Ectodermal cell (in vitro differentiated cells): ENCODE measurements at regions not wholly inside any gene's neighbourhood (a gene's known extent, or its start where the extent isn't known, plus 50 kb on each side); places are given as distances from the start of the nearest gene placed in this dataset.

ENCODE experiments used
- H3K27ac ChIP-seq: 2 replicates; pipeline ENCODE4 v1.7.0; 2013; ENCODE audit warnings: mild to moderate bottlenecking, low read depth, low read length; ENCODE audit not compliant: insufficient read depth, poor library complexity, severe bottlenecking
- H3K27me3 ChIP-seq: 2 replicates; pipeline ENCODE4 v1.7.0; 2013; ENCODE audit warnings: mild to moderate bottlenecking, low read length; ENCODE audit not compliant: insufficient read depth, control insufficient read depth, poor library complexity, severe bottlenecking
- H3K36me3 ChIP-seq: one replicate; pipeline ENCODE4 v1.7.0; 2013; ENCODE audit warnings: low read length; ENCODE audit not compliant: control insufficient read depth, insufficient read depth
- H3K4me1 ChIP-seq: one replicate; pipeline ENCODE4 v1.7.0; 2013; ENCODE audit warnings: low read length; ENCODE audit not compliant: control insufficient read depth, insufficient read depth
- H3K4me3 ChIP-seq: 2 replicates; pipeline ENCODE4 v1.7.0; 2013; ENCODE audit warnings: low read depth, low read length, control low read depth; ENCODE audit not compliant: insufficient read depth
- H3K9me3 ChIP-seq: 2 replicates; pipeline ENCODE4 v1.7.0; 2013; ENCODE audit warnings: mild to moderate bottlenecking, low read length, moderate library complexity; ENCODE audit not compliant: control insufficient read depth
- WGBS, 2 experiments: methylation state at CpG; one replicate each; pipeline ENCODE4 v1.1.7; 2013; ENCODE audit warnings: missing lambda C conversion rate in 2 of 2; 5-methylcytosine and 5-hydroxymethylcytosine counted together

DNA sequence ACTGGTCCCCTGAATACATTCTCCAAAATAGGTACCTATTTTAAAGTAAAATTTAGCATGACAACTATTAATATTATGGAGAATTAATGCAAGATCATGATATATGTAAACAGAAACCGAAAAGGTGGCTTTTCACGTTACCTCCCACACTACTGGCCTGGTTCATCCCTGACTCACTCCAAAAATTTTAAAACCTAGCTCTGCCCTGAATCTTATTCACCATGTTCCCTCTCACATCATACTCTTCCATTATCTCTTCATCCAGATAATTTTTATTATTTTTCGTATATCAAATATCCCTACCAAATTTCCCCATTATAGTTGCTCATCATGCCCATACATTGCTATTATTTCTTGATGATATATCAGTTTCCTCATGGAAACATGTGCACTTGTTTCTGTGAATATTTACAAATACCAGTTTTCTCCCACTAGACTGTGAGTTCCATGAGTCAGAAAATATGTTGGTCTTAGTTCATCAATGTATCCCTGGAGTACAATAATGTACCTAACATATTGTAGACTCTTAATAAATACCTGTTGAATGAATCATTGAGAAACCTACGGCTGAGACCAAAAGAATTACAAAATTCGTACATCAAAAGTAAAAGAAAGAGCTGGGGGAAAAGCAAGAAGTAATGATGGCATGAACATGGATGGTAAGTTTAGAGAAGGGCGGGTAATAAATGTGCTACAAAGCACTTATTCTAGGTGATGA, 360.1 kb upstream of the CHAC2 start:
- WGBS, 2 experiments: 94 to 97% methylated on average over 5 to 6 of the region's 6 CpGs
- H3K9me3 ChIP-seq: no peaks in the 10 kb centered on the region

GRCh38 chr2:53403792-53404413, 363.7 kb upstream of the CHAC2 start:
- Histone ChIP-seq H3K27me3 (no peaks in the 10 kb centered on the region), H3K4me3 (no peak overlapping the region), H3K9me3 (no peaks in the 10 kb centered on the region), H3K4me1 (no peaks in the 10 kb centered on the region), H3K36me3 (no peaks in the 10 kb centered on the region), H3K27ac (no peak overlapping the region)
- WGBS, 2 experiments: 80 to 90% methylated on average over 3 to 4 of the region's 4 CpGs

More for the DNA sequence above, 360.1 kb upstream of the CHAC2 start:
- Histone ChIP-seq H3K27ac (no peak overlapping the region), H3K27me3 (no peaks in the 10 kb centered on the region), H3K4me3 (no peak overlapping the region), H3K4me1 (no peaks in the 10 kb centered on the region), H3K36me3 (no peaks in the 10 kb centered on the region)

DNA sequence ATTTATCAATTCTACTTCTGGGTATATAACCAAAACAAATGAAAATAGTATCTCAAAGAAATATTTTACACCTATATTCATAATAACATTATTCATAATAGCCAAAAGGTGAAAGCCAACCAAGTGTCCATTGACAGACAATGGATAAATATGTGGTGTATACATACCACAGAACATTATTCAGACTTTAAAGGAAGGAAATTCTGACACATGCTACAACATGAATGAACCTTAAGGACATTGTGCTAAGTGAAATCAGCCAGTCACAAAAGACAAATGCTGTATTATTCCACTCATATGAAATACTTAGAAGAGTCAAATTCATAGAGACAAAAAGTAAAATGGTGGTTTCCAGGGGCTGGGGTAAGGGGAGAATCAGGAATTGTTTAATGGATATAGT, 370.5 kb upstream of the CHAC2 start:
- no peak overlapping the region for H3K4me3 ChIP-seq

GRCh38 chr2:53381271-53381670, 386.3 kb upstream of the CHAC2 start:
- H3K36me3 ChIP-seq: no peaks in the 10 kb centered on the region
- no peaks in the 10 kb centered on the region for H3K27me3 ChIP-seq
- no peaks in the 10 kb centered on the region for H3K4me1 ChIP-seq
- no peaks in the 10 kb centered on the region for H3K9me3 ChIP-seq
- no peak overlapping the region for H3K27ac ChIP-seq
- H3K4me3 ChIP-seq: no peak overlapping the region

More for the DNA sequence above, 370.5 kb upstream of the CHAC2 start:
- no peaks in the 10 kb centered on the region for H3K4me1 ChIP-seq
- H3K27me3 ChIP-seq: no peaks in the 10 kb centered on the region
- no peak overlapping the region for H3K27ac ChIP-seq
- H3K9me3 ChIP-seq: no peaks in the 10 kb centered on the region
- H3K36me3 ChIP-seq: no peaks in the 10 kb centered on the region

DNA sequence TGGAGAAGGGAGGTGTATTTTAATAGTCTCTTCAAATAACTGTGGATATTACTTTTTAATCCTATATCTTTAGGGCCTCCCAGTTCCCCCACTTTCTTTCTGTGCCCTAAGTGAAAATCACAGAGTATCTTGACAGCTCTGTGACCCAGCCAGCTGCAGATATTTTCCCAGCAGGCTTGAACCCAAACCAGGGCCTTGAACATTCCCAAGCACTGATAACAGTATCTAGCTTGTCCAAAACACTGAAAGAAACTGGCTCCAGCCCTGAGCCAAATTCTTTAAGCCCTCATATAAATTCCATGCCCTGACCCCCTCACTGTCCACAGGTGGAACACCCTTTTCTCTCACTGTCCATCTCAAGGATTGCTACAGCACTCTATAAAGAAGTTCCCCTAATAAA, 388.1 kb upstream of the CHAC2 start:
- Histone ChIP-seq H3K27ac (no peak overlapping the region), H3K27me3 (no peaks in the 10 kb centered on the region), H3K4me3 (no peak overlapping the region), H3K9me3 (no peaks in the 10 kb centered on the region), H3K36me3 (no peaks in the 10 kb centered on the region), H3K4me1 (no peaks in the 10 kb centered on the region)

- Histone ChIP-seq H3K9me3 (no peaks in the 10 kb centered on the region), H3K4me1 (no peaks in the 10 kb centered on the region), H3K4me3 (no peak overlapping the region), H3K36me3 (no peaks in the 10 kb centered on the region), H3K27ac (no peak overlapping the region), H3K27me3 (no peaks in the 10 kb centered on the region)
- whole genome bisulfite sequencing, 2 experiments: 83 to 100% methylated on average over 1 of the region's 1 CpG
These were observed 388.8 kb upstream of the CHAC2 start for GRCh38 chr2:53378791-53379190.

DNA sequence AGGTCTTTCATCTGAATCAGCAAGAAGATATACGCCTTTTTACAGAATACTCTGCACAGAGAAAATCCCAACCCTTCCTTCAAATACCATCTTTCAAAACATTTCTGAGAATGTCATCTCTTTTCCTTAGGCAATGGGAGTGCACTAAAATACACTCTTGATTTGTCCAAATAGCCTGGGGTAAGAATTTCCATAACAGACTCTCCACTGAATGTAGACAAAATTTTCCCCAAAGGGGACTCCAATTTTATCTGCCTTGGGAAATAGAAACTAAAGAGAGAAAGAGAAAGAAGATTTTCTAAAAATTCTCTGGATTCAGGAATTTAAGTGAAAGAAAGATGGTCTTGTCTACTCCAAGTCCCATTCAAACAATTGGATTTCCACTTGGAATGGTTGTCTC, 394.5 kb upstream of the CHAC2 start:
- Histone ChIP-seq H3K4me1 (no peaks in the 10 kb centered on the region), H3K9me3 (no peaks in the 10 kb centered on the region), H3K27ac (no peak overlapping the region), H3K36me3 (no peaks in the 10 kb centered on the region), H3K4me3 (no peak overlapping the region), H3K27me3 (no peaks in the 10 kb centered on the region)
- WGBS, 2 experiments: 89 to 94% methylated on average over 1 of the region's 1 CpG

GRCh38 chr2:53366543-53366942, 401.1 kb upstream of the CHAC2 start:
- Histone ChIP-seq H3K9me3 (no peaks in the 10 kb centered on the region), H3K27ac (no peak overlapping the region), H3K4me1 (no peaks in the 10 kb centered on the region), H3K36me3 (no peaks in the 10 kb centered on the region), H3K27me3 (no peaks in the 10 kb centered on the region), H3K4me3 (no peak overlapping the region)
- 93 to 96% methylated on average over 3 of the region's 3 CpGs for WGBS, 2 experiments

DNA sequence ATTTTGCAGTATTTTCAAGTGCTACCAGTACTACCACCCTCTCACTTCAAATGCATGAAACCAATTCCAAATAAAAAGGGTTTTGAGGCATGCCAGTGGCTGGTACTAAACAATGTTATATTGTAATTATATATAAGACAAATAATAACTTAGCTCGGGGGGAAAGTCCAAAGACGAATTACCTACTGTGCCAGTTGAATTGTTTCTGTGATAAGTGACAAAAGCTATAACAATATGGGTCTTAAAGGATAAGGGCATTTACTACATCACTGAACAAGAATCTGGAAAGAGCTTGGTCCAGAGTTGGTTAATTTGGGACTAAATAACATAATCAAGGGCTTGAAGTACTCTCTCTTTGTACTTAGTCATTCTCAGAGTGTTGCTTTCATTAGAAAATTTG, 404.7 kb upstream of the CHAC2 start:
- 78 to 96% methylated on average over 2 of the region's 2 CpGs for WGBS, 2 experiments
- Histone ChIP-seq H3K27ac (no peak overlapping the region), H3K9me3 (no peaks in the 10 kb centered on the region), H3K4me3 (no peak overlapping the region), H3K36me3 (no peaks in the 10 kb centered on the region), H3K4me1 (no peaks in the 10 kb centered on the region), H3K27me3 (no peaks in the 10 kb centered on the region)

- Histone ChIP-seq H3K36me3 (no peaks in the 10 kb centered on the region), H3K9me3 (no peaks in the 10 kb centered on the region), H3K27me3 (no peaks in the 10 kb centered on the region), H3K27ac (no peak overlapping the region), H3K4me3 (no peak overlapping the region), H3K4me1 (no peaks in the 10 kb centered on the region)
- WGBS, 2 experiments: 96% methylated on average over 26 of the region's 26 CpGs
These were observed 411.2 kb upstream of the CHAC2 start for GRCh38 chr2:53356291-53356905.
